ENCODE measurements at regions not wholly inside any gene's neighbourhood (a gene's known extent, or its start where the extent isn't known, plus 50 kb on each side); places are given as distances from the start of the nearest gene placed in this dataset.

DNA sequence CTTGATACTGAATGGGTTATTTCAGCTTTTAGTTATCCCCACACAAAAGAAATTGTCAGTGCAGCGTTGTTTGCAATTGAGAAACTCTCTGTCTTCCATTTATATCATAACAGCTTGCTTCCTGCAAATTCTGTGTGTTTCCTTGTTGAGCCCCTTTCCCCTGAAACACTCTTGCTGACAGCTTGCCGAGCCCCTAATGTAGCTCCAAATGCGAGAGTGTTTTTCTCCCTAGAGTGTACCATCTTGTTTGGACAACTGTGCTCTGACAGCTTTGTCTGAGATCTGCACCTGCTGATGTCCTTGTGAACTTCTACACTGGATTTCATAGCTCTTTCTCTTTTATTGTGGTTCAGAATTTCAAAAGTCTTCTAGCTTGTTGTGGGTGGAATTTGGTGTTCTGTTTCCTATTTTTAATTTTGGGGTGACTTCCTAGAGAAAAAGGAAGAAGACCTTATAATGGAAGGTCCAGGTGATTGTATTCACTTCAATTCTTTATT lies 343.5 kb downstream of the PDCD6IP start:
- intact Hi-C loops (cut with DNase I), result no loop called here
- Histone ChIP-seq H3K27me3 (no peaks in the 10 kb centered on the region), H3K4me3 (replicated peaks in 1 of 3) (no peak overlapping the region), H3K27ac (no peak overlapping the region), H3K4me1 (no peaks in the 10 kb centered on the region), H3K9me3 (no peaks in the 10 kb centered on the region), H3K36me3 (no peaks in the 10 kb centered on the region)
- TF ChIP-seq CTCF (IDR thresholded peaks at IDR 0.05) (no peak), POLR2A (IDR thresholded peaks at IDR 0.05) (no peak)
- WGBS, 2 donors, result 75 to 79% methylated on average over 3 of the region's 3 CpGs
- DNase-seq, result no peak

- intact Hi-C loops (cut with DNase I), result no loop called here
- no peak for DNase-seq
- H3K27ac ChIP-seq, result no peak overlapping the region
- H3K4me3 ChIP-seq (replicated peaks in 1 of 3), result no peak overlapping the region
- no peaks in the 10 kb centered on the region for H3K4me1 ChIP-seq
- no peaks in the 10 kb centered on the region for H3K9me3 ChIP-seq
- 32 to 34% methylated on average over 3 of the region's 3 CpGs for WGBS, 2 donors
- H3K27me3 ChIP-seq, result no peaks in the 10 kb centered on the region
- H3K36me3 ChIP-seq, result no peaks in the 10 kb centered on the region
- TF ChIP-seq CTCF (IDR thresholded peaks at IDR 0.05) (no peak), POLR2A (IDR thresholded peaks at IDR 0.05) (no peak)
Observed at GRCh38 chr3:34145796-34146195, 347.4 kb downstream of the PDCD6IP start.

DNA sequence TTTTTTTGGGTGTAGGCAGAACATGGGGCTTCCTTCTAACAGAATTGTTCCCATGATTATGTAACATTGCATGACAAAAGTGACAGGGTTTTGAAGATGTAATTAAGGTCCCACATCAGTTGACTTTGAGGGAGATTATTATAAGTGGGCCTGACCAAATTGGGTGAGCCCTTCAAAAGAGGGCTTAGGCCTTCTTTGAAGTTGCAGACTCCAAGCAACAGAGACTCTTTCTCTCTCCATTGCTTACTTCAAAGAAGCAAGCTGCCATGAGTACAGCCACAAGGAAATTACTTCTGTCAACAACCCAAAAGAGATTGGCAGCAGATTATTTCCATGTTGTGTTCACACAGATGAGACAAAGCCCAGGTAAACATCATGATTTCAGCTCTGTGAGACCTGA lies 348.2 kb downstream of the PDCD6IP start:
- DNase-seq, result no peak
- H3K27ac ChIP-seq, result no peak overlapping the region
- TF ChIP-seq CTCF (IDR thresholded peaks at IDR 0.05) (no peak), POLR2A (IDR thresholded peaks at IDR 0.05) (no peak)
- H3K4me3 ChIP-seq (replicated peaks in 1 of 3), result no peak overlapping the region
- no peaks in the 10 kb centered on the region for H3K36me3 ChIP-seq
- no peaks in the 10 kb centered on the region for H3K4me1 ChIP-seq
- intact Hi-C loops (cut with DNase I), result no loop called here
- no peaks in the 10 kb centered on the region for H3K9me3 ChIP-seq
- no peaks in the 10 kb centered on the region for H3K27me3 ChIP-seq

DNA sequence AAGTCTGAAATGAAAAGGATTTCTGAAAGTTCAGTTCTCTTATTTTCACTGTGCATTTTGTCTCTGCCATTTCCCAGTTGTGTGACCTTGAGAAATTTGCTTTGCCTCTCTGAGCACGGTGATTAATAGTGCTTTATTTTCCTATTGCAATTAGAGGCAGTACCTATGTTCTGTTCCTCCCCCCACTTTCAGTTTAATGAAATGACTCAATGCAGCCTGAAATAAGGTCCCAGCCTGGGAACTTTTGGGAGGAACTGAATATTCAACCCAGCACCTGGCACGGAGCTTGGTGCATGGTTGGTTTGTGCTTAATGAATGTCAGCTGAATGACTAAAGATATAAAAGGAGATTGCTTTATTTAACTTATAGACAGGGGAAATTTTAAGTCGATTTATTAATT lies 352.6 kb downstream of the PDCD6IP start:
- no peak for TF ChIP-seq POLR2A (IDR thresholded peaks at IDR 0.05)
- Histone ChIP-seq H3K27me3 (no peaks in the 10 kb centered on the region), H3K4me3 (replicated peaks in 1 of 3) (no peak overlapping the region), H3K9me3 (no peaks in the 10 kb centered on the region), H3K4me1 (no peaks in the 10 kb centered on the region), H3K27ac (no peak overlapping the region), H3K36me3 (no peaks in the 10 kb centered on the region)
- no peak for DNase-seq
- intact Hi-C loops (cut with DNase I), result no loop called here
- WGBS, 2 donors, result 83 to 85% methylated on average over 3 of the region's 3 CpGs

GRCh38 chr3:34152656-34153055 lies 354.2 kb downstream of the PDCD6IP start:
- 75 to 91% methylated on average over 5 of the region's 5 CpGs for WGBS, 2 donors
- intact Hi-C loops (cut with DNase I), result no loop called here
- H3K4me3 ChIP-seq (replicated peaks in 1 of 3), result no peak overlapping the region

More at GRCh38 chr3:34152656-34153055, 354.2 kb downstream of the PDCD6IP start:
- Histone ChIP-seq H3K36me3 (no peaks in the 10 kb centered on the region), H3K27ac (no peak overlapping the region), H3K4me1 (no peaks in the 10 kb centered on the region), H3K9me3 (no peaks in the 10 kb centered on the region), H3K27me3 (no peaks in the 10 kb centered on the region)
- DNase-seq, result no peak
- no peak for TF ChIP-seq POLR2A (IDR thresholded peaks at IDR 0.05)
- TF ChIP-seq CTCF (IDR thresholded peaks at IDR 0.05), result no peak
